GM21529 (cell line): ENCODE measurements at regions not wholly inside any gene's neighbourhood (a gene's known extent, or its start where the extent isn't known, plus 50 kb on each side); places are given as distances from the start of the nearest gene placed in this dataset.

Experiments used
- ATAC-seq: cut with Tn5 transposase; IDR thresholded peaks from one replicate; pipeline ENCODE4 v1.9.1; 2021; ENCODE audit not compliant: unreplicated experiment

DNA sequence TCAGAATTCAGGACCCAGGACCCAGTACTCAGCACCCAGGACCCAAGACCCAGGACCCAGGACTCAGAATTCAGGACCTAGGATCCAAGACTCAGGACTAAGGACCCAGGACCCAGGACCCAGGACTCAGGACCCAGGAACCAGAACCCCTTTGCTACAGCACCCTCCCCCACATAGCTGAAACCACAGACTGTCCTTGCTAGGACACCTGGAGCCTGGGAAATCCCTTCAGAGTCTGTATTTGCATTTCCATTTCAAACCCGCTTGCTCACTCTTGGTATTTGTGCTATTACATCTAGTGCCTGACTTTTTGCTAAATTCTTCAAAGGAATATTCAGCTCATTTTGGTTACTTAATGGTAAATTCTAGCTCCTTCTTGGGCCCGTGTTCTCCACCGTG lies 275.8 kb upstream of the MAF start:
- ATAC-seq: peak; percentile 71

GRCh38 chr16:79874391-79874790 lies 273.9 kb upstream of the MAF start:
- ATAC-seq: no peak

DNA sequence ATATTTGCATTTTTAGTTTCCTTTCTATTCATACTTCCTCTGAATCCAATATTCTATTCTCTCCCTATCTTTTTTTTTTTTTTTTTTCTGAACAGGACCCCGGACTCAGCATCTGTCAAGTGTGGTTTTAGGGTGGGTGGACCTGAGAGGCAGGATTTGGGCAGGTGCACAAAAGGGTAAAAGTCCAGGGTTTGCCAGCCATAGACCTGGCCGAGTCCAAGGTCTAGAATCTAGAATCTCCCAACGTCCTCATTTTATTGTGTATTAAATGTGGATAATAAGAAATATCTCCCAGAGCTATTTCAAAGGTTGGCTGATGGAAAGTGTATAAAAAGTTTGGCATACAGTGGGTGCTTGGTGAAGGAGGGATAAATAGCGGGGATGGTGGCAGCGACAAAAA lies 273.3 kb upstream of the MAF start:
- ATAC-seq: no peak

- ATAC-seq: no peak
These were observed 271.4 kb upstream of the MAF start for GRCh38 chr16:79871906-79872305.

- ATAC-seq: no peak
These were observed 269.7 kb upstream of the MAF start for GRCh38 chr16:79870016-79870886.

- ATAC-seq: no peak
These were observed 268.9 kb upstream of the MAF start for GRCh38 chr16:79869304-79870015.

DNA sequence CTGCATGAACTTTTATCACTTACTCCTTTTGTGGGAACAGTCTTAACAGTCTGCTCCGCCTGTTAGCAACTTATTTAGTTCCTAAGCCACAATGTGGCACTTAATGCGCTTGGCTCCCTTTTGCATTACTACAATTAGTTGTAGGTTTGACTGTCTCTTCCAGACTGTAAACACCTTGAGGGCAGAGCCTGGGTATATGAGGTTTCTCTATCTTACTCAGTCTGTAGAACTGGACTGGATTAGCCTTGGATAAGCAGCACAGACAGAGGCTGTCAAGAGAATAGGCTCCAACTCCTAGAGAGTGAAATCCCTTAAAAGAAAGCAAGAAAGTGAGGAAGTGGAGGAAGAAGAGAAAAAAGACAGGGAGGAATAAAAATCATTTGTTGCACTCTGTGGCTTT lies 268.3 kb upstream of the MAF start:
- ATAC-seq: no peak

GRCh38 chr16:79867425-79867997 lies 267.0 kb upstream of the MAF start:
- ATAC-seq: no peak

- no peak for ATAC-seq
These were observed 265.4 kb upstream of the MAF start for GRCh38 chr16:79865918-79866317.

DNA sequence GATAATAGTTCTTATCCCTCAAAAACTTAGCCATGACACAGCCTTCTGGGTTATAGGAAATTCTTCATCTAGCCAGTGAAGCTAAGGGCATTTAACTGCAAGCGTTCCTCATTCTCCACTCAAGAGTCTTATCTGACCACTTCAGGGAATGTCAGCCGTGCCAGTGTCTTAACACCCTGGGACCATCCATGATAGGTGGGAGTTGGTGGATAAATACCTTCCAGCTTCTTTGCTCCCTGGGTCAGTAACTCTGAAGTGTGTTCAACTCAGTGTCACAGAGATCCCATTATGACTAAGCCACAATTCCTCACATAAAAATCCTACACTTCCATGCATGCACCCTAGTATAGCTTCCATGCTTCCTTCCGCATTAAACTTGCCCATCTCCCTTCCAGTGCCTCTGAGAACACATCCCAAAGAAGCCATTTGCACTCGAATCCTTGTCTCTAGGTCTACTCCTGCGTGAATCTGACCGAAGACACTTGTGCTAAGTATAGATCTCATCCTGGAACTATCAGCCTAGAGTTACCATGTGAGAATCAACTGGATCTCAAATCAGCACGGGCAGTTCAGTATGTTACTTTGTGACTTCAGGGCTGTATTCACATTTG lies 264.3 kb upstream of the MAF start:
- ATAC-seq: no peak

GRCh38 chr16:79864032-79864780 lies 263.7 kb upstream of the MAF start:
- no peak for ATAC-seq

DNA sequence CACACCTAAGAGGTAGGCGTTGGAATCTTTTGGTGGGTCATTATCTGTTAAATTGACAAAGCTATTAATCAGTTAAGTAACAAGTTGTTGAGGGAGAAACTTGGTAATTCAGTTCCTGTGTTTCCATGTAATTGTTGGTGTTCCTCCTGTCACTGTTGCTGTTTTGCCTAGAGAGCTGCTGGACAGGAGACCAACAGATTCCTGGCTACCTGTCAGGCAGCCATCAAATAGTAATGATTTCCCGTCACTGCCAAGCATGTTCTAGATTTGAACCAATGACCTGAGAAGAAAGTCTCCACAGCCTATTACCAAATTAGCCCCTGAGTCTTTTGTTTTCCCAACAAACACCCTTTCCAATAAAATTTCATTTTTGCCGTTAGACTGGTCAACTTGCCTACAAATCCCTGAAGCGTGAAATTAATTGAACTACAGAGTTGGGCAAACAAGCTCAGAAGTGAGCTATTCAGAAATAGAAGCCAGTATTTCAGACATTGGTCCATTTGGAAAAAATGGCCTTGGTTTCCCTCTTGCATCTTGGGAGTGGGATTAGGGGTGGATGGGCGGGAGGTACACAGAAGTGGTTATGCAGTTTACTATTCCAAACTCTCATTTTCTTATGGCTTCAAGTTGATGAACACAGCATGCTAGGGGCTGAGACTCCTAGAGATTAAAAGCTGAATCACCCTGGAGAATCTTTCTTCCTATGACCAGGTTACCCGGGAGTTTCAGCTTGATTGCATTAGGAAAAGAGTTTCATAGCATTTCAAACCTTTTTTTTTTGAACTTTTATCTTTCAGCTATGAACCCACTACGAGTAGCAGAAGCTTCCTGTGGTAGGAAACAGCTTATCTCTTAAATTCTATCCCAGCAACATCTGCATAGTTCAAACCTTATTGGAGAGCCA lies 262.8 kb upstream of the MAF start:
- ATAC-seq: no peak

DNA sequence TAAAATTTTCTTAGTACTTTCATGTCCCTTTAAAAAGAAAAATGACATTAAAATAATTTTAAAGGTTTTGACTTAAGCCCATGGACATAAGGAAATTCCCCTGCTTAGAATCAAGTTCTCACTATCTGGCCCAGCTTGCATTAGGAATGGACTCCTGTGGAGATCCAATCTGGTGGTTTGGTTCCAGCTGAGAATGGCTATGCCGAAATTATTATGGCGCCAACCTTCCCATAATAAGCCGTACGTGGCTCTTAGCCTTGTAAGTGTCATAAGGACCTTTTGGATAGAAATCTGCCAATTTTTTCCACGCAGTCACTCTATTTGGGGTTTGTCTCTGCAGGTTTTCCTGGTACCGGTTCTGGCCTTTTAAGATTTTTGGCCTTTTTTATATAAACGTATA lies 262.1 kb upstream of the MAF start:
- ATAC-seq: no peak

GRCh38 chr16:79856581-79856980 lies 256.0 kb upstream of the MAF start:
- ATAC-seq: no peak

DNA sequence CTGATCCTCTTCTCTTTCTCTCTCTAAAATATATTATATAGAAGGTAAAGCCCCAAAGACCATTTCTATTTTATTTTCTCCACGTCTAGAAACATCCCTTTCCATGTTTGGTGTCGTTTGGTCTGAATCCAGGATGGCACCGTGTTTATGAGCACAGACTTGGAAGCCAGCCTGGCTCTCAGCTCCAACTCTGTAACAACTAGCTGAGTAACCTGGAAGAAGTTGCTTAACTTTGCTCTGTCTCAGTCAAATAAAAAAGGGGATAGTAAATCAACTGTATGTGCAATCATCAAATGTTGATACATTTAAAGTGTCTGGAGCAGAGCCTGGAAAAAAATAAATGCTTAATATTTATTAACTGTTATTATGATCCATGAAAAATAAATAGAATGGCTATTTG lies 249.8 kb upstream of the MAF start:
- no peak for ATAC-seq

- ATAC-seq: no peak
These were observed 248.6 kb upstream of the MAF start for GRCh38 chr16:79849119-79849518.

DNA sequence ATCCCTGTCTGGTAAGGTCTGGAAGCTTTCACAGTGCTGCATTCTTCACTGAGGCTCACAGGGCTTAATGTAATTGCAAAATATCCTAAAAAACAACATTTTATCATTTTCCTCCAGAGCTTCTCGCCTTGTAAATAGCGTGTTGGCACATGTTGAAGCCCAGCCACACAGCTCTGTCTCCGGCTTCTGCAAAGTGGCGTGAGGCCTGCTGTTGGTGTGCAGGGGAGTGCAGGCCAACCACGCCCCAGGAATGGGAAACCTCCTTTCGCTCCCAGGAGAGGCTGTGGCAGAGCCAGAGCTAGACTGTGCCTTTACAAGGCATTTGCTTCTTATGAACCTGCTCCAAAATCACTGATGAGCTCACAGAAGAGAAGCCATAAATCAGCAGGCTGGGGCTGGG lies 248.2 kb upstream of the MAF start:
- ATAC-seq: no peak

DNA sequence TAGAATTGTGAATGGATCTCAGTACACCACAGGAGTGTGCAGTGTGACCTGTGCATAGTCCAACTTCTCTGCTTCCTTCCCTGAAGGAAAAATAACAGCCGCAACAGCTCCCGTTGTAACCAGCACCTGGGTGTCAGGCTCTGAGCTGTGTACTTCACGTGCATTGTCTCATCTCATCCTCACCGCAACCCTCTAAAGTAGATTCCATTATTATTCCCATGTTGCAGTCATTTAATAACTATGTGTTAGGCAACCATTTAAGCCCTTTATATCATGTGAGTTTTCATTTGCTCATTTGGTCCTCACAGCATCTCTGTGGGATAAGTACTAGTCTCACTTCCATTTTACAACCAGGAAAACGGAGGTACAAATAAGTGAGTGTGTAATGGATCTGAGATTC lies 247.0 kb upstream of the MAF start:
- no peak for ATAC-seq

DNA sequence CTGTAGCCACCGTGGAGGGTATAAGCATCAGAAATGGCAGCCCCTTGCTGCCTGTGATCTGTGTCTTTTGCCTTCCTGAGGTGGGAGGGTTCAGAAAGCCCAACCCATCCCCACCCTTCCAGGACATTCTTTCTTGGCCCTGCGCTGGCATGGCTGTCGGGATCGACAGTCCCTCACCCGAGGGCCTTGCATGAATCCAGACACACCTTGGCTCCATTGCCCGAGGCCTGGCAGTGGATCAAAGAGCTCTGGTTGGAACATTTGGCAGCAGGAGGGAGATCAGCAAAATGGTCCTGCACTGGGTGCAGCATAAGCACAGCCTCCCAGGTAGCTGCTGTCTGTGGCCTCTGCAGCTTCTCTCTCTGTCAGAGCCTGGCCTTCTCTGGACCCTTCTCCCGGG lies 246.6 kb upstream of the MAF start:
- ATAC-seq: no peak

DNA sequence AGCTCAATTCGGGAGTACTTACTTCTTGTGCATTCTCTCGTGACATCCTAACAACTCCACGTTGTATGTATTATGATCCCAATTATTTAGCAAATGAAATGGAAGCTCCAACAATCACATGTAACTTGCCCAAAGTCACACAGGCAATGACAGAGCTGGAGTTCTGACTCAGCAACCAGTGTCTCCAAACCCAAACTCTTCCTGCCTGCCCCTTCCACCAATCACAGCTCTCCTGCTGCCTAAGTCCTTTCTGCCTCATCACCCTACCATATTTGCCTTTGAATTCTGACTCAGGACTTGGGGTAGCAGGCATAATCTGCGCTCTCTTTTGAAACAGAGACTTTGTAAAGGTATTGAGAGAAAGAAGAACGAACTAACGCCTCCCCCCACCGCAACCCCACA lies 245.2 kb upstream of the MAF start:
- no peak for ATAC-seq
